ENCODE measurements at regions not wholly inside any gene's neighbourhood (a gene's known extent, or its start where the extent isn't known, plus 50 kb on each side); places are given as distances from the start of the nearest gene placed in this dataset.

DNA sequence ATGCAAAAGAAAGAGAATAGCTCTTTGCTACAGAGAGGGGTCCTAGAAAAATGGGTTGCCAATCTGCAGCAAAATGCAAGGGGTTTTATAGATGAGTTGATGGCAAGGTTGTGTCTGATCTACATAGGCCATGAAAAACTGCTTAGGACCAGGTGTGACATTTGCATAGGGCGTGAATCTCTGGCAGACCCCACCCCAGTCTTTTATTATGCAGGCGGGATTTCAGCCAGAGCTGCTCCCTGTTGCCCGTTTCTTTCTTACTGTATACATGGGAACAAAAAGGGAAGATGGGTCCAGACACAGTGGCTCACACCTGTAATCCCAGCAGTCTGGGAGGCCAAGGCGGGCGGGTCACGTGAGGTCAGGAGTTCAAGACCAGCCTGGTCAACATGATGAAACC is 286.4 kb upstream of the LRRTM4 start:
- peaks cover 3% of the 10 kb centered on the region; the same call in 1 of the 2 replicates for H3K27me3 Mint-ChIP-seq (ENCODE audit: low read depth)
- POLR2A ChIA-PET, result no interaction called here
- H3K36me3 Mint-ChIP-seq, result peaks cover 19% of the 10 kb centered on the region
- no peak overlapping the region for H3K4me3 Mint-ChIP-seq
- peaks cover 24% of the 10 kb centered on the region for H3K4me1 Mint-ChIP-seq
- H3K9me3 Mint-ChIP-seq, result peaks cover 45% of the 10 kb centered on the region
- ATAC-seq (peak; percentile 74), DNase-seq (ENCODE audit: low spot score) (no peak)
- TF ChIP-seq TCF7 (CRISPR knock-in tag; IDR thresholded peaks at IDR 0.05; ENCODE audit: low read depth), result no peak
- TF ChIP-seq ERG (CRISPR knock-in tag; IDR thresholded peaks at IDR 0.05), result no peak
- TF ChIP-seq ZNF219 (CRISPR knock-in tag; IDR thresholded peaks at IDR 0.05; ENCODE audit: borderline replicate concordance), result no peak
- no peak for TF ChIP-seq JAZF1 (CRISPR knock-in tag; IDR thresholded peaks at IDR 0.05)
- no peak for TF ChIP-seq GTF2I (CRISPR knock-in tag; conservative IDR thresholded peaks at IDR 0.05)
- TF ChIP-seq ZNF138 (CRISPR knock-in tag; conservative IDR thresholded peaks at IDR 0.05), result no peak
- no peak for TF ChIP-seq ZNF423 (CRISPR knock-in tag; IDR thresholded peaks at IDR 0.05)
- TF ChIP-seq, protein P1, sequence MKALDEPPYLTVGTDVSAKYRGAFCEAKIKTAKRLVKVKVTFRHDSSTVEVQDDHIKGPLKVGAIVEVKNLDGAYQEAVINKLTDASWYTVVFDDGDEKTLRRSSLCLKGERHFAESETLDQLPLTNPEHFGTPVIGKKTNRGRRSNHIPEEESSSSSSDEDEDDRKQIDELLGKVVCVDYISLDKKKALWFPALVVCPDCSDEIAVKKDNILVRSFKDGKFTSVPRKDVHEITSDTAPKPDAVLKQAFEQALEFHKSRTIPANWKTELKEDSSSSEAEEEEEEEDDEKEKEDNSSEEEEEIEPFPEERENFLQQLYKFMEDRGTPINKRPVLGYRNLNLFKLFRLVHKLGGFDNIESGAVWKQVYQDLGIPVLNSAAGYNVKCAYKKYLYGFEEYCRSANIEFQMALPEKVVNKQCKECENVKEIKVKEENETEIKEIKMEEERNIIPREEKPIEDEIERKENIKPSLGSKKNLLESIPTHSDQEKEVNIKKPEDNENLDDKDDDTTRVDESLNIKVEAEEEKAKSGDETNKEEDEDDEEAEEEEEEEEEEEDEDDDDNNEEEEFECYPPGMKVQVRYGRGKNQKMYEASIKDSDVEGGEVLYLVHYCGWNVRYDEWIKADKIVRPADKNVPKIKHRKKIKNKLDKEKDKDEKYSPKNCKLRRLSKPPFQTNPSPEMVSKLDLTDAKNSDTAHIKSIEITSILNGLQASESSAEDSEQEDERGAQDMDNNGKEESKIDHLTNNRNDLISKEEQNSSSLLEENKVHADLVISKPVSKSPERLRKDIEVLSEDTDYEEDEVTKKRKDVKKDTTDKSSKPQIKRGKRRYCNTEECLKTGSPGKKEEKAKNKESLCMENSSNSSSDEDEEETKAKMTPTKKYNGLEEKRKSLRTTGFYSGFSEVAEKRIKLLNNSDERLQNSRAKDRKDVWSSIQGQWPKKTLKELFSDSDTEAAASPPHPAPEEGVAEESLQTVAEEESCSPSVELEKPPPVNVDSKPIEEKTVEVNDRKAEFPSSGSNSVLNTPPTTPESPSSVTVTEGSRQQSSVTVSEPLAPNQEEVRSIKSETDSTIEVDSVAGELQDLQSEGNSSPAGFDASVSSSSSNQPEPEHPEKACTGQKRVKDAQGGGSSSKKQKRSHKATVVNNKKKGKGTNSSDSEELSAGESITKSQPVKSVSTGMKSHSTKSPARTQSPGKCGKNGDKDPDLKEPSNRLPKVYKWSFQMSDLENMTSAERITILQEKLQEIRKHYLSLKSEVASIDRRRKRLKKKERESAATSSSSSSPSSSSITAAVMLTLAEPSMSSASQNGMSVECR (CRISPR knock-in tag; IDR thresholded peaks at IDR 0.05; ENCODE audit: borderline replicate concordance), result no peak
- TF ChIP-seq SMAD3 (CRISPR knock-in tag; IDR thresholded peaks at IDR 0.05; ENCODE audit: borderline replicate concordance), result no peak
- no peak for TF ChIP-seq NFE2L1 (CRISPR knock-in tag; IDR thresholded peaks at IDR 0.05)
- TF ChIP-seq CBFB (CRISPR knock-in tag; IDR thresholded peaks at IDR 0.05; ENCODE audit: low read depth), result no peak
- no peak for TF ChIP-seq ZNF232 (CRISPR knock-in tag; IDR thresholded peaks at IDR 0.05)
- TF ChIP-seq TP53 (CRISPR knock-in tag; IDR thresholded peaks at IDR 0.05), result no peak
- TF ChIP-seq, protein P2, sequence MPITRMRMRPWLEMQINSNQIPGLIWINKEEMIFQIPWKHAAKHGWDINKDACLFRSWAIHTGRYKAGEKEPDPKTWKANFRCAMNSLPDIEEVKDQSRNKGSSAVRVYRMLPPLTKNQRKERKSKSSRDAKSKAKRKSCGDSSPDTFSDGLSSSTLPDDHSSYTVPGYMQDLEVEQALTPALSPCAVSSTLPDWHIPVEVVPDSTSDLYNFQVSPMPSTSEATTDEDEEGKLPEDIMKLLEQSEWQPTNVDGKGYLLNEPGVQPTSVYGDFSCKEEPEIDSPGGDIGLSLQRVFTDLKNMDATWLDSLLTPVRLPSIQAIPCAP (CRISPR knock-in tag; IDR thresholded peaks at IDR 0.05), result no peak
- no peak for TF ChIP-seq FOXJ3 (CRISPR knock-in tag; IDR thresholded peaks at IDR 0.05; ENCODE audit: borderline replicate concordance)
- no peak for TF ChIP-seq PRRX2 (CRISPR knock-in tag; IDR thresholded peaks at IDR 0.05)
- TF ChIP-seq TEAD4 (CRISPR knock-in tag; IDR thresholded peaks at IDR 0.05), result no peak
- TF ChIP-seq ZNF121 (CRISPR knock-in tag; IDR thresholded peaks at IDR 0.05), result no peak
- no peak for TF ChIP-seq FOXP1 (CRISPR knock-in tag; IDR thresholded peaks at IDR 0.05; ENCODE audit: borderline replicate concordance)
- H3K27ac Mint-ChIP-seq, result no peak overlapping the region; the same call in 1 of the 2 replicates
- CTCF ChIA-PET, result no interaction called here

- H3K27ac Mint-ChIP-seq, result 0 out of 2 replicates have a peak overlapping the region, but pooled peaks have one; percentile 32
- peaks cover 16% of the 10 kb centered on the region for H3K4me1 Mint-ChIP-seq
- ChIA-PET POLR2A (no interaction called here), CTCF (no interaction called here)
- no peak for DNase-seq (ENCODE audit: low spot score)
- peaks cover 20% of the 10 kb centered on the region for H3K36me3 Mint-ChIP-seq
- H3K9me3 Mint-ChIP-seq, result peaks cover 35% of the 10 kb centered on the region
- peaks cover 3% of the 10 kb centered on the region; the same call in 1 of the 2 replicates for H3K27me3 Mint-ChIP-seq (ENCODE audit: low read depth)
- ATAC-seq, result no peak
- H3K4me3 Mint-ChIP-seq, result no peak overlapping the region
- TF ChIP-seq TEAD4 (CRISPR knock-in tag; IDR thresholded peaks at IDR 0.05), result no peak
- TF ChIP-seq ZNF396 (CRISPR knock-in tag; IDR thresholded peaks at IDR 0.05; ENCODE audit: borderline replicate concordance), result no peak
- TF ChIP-seq ZNF263 (CRISPR knock-in tag; IDR thresholded peaks at IDR 0.05; ENCODE audit: low read depth), result no peak
- TF ChIP-seq, protein P3, sequence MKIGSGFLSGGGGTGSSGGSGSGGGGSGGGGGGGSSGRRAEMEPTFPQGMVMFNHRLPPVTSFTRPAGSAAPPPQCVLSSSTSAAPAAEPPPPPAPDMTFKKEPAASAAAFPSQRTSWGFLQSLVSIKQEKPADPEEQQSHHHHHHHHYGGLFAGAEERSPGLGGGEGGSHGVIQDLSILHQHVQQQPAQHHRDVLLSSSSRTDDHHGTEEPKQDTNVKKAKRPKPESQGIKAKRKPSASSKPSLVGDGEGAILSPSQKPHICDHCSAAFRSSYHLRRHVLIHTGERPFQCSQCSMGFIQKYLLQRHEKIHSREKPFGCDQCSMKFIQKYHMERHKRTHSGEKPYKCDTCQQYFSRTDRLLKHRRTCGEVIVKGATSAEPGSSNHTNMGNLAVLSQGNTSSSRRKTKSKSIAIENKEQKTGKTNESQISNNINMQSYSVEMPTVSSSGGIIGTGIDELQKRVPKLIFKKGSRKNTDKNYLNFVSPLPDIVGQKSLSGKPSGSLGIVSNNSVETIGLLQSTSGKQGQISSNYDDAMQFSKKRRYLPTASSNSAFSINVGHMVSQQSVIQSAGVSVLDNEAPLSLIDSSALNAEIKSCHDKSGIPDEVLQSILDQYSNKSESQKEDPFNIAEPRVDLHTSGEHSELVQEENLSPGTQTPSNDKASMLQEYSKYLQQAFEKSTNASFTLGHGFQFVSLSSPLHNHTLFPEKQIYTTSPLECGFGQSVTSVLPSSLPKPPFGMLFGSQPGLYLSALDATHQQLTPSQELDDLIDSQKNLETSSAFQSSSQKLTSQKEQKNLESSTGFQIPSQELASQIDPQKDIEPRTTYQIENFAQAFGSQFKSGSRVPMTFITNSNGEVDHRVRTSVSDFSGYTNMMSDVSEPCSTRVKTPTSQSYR (CRISPR knock-in tag; IDR thresholded peaks at IDR 0.05), result no peak
- TF ChIP-seq JUN (CRISPR knock-in tag; IDR thresholded peaks at IDR 0.05), result no peak
- no peak for TF ChIP-seq NFE2L1 (CRISPR knock-in tag; IDR thresholded peaks at IDR 0.05)
- TF ChIP-seq, protein P4, sequence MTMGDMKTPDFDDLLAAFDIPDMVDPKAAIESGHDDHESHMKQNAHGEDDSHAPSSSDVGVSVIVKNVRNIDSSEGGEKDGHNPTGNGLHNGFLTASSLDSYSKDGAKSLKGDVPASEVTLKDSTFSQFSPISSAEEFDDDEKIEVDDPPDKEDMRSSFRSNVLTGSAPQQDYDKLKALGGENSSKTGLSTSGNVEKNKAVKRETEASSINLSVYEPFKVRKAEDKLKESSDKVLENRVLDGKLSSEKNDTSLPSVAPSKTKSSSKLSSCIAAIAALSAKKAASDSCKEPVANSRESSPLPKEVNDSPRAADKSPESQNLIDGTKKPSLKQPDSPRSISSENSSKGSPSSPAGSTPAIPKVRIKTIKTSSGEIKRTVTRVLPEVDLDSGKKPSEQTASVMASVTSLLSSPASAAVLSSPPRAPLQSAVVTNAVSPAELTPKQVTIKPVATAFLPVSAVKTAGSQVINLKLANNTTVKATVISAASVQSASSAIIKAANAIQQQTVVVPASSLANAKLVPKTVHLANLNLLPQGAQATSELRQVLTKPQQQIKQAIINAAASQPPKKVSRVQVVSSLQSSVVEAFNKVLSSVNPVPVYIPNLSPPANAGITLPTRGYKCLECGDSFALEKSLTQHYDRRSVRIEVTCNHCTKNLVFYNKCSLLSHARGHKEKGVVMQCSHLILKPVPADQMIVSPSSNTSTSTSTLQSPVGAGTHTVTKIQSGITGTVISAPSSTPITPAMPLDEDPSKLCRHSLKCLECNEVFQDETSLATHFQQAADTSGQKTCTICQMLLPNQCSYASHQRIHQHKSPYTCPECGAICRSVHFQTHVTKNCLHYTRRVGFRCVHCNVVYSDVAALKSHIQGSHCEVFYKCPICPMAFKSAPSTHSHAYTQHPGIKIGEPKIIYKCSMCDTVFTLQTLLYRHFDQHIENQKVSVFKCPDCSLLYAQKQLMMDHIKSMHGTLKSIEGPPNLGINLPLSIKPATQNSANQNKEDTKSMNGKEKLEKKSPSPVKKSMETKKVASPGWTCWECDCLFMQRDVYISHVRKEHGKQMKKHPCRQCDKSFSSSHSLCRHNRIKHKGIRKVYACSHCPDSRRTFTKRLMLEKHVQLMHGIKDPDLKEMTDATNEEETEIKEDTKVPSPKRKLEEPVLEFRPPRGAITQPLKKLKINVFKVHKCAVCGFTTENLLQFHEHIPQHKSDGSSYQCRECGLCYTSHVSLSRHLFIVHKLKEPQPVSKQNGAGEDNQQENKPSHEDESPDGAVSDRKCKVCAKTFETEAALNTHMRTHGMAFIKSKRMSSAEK (CRISPR knock-in tag; IDR thresholded peaks at IDR 0.05; ENCODE audit: borderline replicate concordance), result no peak
- TF ChIP-seq ZNF121 (CRISPR knock-in tag; IDR thresholded peaks at IDR 0.05), result no peak
- no peak for TF ChIP-seq FOXJ3 (CRISPR knock-in tag; IDR thresholded peaks at IDR 0.05; ENCODE audit: borderline replicate concordance)
Measured at GRCh38 chr2:77813599-77813998, 291.4 kb upstream of the LRRTM4 start.
